Osteoblast (primary cell): ENCODE measurements at regions not wholly inside any gene's neighbourhood (a gene's known extent, or its start where the extent isn't known, plus 50 kb on each side); places are given as distances from the start of the nearest gene placed in this dataset.

Experiments
- DNase-seq: peaks from one replicate; pipeline ENCODE4 v3.0.0; 2011; ENCODE audit warnings: low spot score, mixed read lengths; ENCODE audit not compliant: insufficient read length; ENCODE audit errors: missing footprints
- H2AFZ ChIP-seq: 2 replicates; pipeline ENCODE4 v1.6.0; 2011; ENCODE audit warnings: mild to moderate bottlenecking, low read length
- H3K27ac ChIP-seq: 2 replicates; pipeline ENCODE4 v1.5.1; 2011; ENCODE audit warnings: mild to moderate bottlenecking, low read depth, low read length, moderate library complexity
- H3K27me3 ChIP-seq: 2 replicates; pipeline ENCODE4 v1.6.0; 2012; ENCODE audit warnings: mild to moderate bottlenecking, control low read depth, inconsistent platforms, low read length, moderate library complexity; ENCODE audit not compliant: insufficient read depth
- H3K36me3 ChIP-seq: 2 replicates; pipeline ENCODE4 v1.5.1; 2011; ENCODE audit warnings: mild to moderate bottlenecking, low read length, control low read depth, moderate library complexity; ENCODE audit not compliant: insufficient read depth
- H3K4me1 ChIP-seq: 2 replicates; pipeline ENCODE4 v1.5.1; 2011; ENCODE audit warnings: mild to moderate bottlenecking, low read length, control low read depth, moderate library complexity; ENCODE audit not compliant: insufficient read depth
- H3K4me2 ChIP-seq: 2 replicates; pipeline ENCODE4 v1.6.0; 2011; ENCODE audit warnings: mild to moderate bottlenecking, low read length; ENCODE audit not compliant: insufficient read depth
- H3K4me3 ChIP-seq: fragments of 200-600 bp; sonication (generic); 3 replicates; pipeline ENCODE4 v1.5.1; 2012; ENCODE audit warnings: mild to moderate bottlenecking, low read length, inconsistent platforms; ENCODE audit not compliant: insufficient read depth
- H3K79me2 ChIP-seq: 2 replicates; pipeline ENCODE4 v1.6.0; 2012; ENCODE audit warnings: mild to moderate bottlenecking, low read length, control low read depth, inconsistent platforms; ENCODE audit not compliant: insufficient read depth
- H3K9me3 ChIP-seq: 2 replicates; pipeline ENCODE4 v1.5.1; 2011; ENCODE audit warnings: low read depth, low read length, control low read depth
- H4K20me1 ChIP-seq: 2 replicates; pipeline ENCODE4 v1.6.0; 2012; ENCODE audit warnings: mild to moderate bottlenecking, low read length, control low read depth; ENCODE audit not compliant: insufficient read depth
- CTCF ChIP-seq: IDR thresholded peaks from 2 replicates; pipeline ENCODE4 v1.5.1; 2011; ENCODE audit warnings: mild to moderate bottlenecking, low read depth, low read length, moderate library complexity; ENCODE audit errors: extremely low read depth

GRCh38 chr18:70489571-70489970 is 200.7 kb downstream of the SOCS6 start:
- DNase-seq = no peak
- no peaks in the 10 kb centered on the region for H3K27me3 ChIP-seq
- H3K4me1 ChIP-seq = peaks cover 4% of the 10 kb centered on the region
- H3K27ac ChIP-seq = peak overlapping the region; percentile 60
- peak overlapping the region; percentile 67 for H3K4me3 ChIP-seq
- H3K9me3 ChIP-seq = no peaks in the 10 kb centered on the region
- peak overlapping the region; percentile 86 for H3K4me2 ChIP-seq
- no peaks in the 10 kb centered on the region for H4K20me1 ChIP-seq
- TF ChIP-seq CTCF = no peak
- H3K79me2 ChIP-seq = no peaks in the 10 kb centered on the region
- no peaks in the 10 kb centered on the region for H3K36me3 ChIP-seq
- H2AFZ ChIP-seq = peak overlapping the region; percentile 77

- H3K27me3 ChIP-seq = no peaks in the 10 kb centered on the region
- H3K9me3 ChIP-seq = no peaks in the 10 kb centered on the region
- no peaks in the 10 kb centered on the region for H3K36me3 ChIP-seq
- no peak for DNase-seq
- no peak overlapping the region for H3K27ac ChIP-seq
- H3K79me2 ChIP-seq = no peaks in the 10 kb centered on the region
- H2AFZ ChIP-seq = peak overlapping the region; percentile 57
- no peak for TF ChIP-seq CTCF
- peaks cover under 1% of the 10 kb centered on the region for H3K4me1 ChIP-seq
- no peak overlapping the region for H3K4me2 ChIP-seq
- no peak overlapping the region for H3K4me3 ChIP-seq
- H4K20me1 ChIP-seq = no peaks in the 10 kb centered on the region
Measured at GRCh38 chr18:70469916-70470315, 181.1 kb downstream of the SOCS6 start.

GRCh38 chr18:70468861-70469547 is 180.2 kb downstream of the SOCS6 start:
- no peak overlapping the region for H3K27ac ChIP-seq
- H2AFZ ChIP-seq = no peak overlapping the region
- H3K27me3 ChIP-seq = no peaks in the 10 kb centered on the region
- peaks cover 8% of the 10 kb centered on the region for H3K4me1 ChIP-seq
- DNase-seq = no peak
- H3K4me2 ChIP-seq = no peak overlapping the region
- no peaks in the 10 kb centered on the region for H3K36me3 ChIP-seq
- H3K9me3 ChIP-seq = no peaks in the 10 kb centered on the region
- H4K20me1 ChIP-seq = no peaks in the 10 kb centered on the region
- no peak for TF ChIP-seq CTCF
- H3K4me3 ChIP-seq = no peak overlapping the region
- H3K79me2 ChIP-seq = no peaks in the 10 kb centered on the region

- peak; percentile 87 for DNase-seq
- Histone ChIP-seq H3K4me2 (peak overlapping the region; percentile 85), H3K79me2 (no peaks in the 10 kb centered on the region), H3K4me1 (peaks cover 8% of the 10 kb centered on the region), H3K27ac (no peak overlapping the region), H3K36me3 (no peaks in the 10 kb centered on the region), H4K20me1 (no peaks in the 10 kb centered on the region), H3K27me3 (no peaks in the 10 kb centered on the region), H3K9me3 (no peaks in the 10 kb centered on the region), H2AFZ (peak overlapping the region; percentile 83), H3K4me3 (peak overlapping the region; percentile 65)
- peak; percentile 44 for TF ChIP-seq CTCF
Measured at GRCh38 chr18:70464343-70465114, 175.7 kb downstream of the SOCS6 start.
